Right lobe of liver (tissue), 4 donors: ENCODE measurements at regions not wholly inside any gene's neighbourhood (a gene's known extent, or its start where the extent isn't known, plus 50 kb on each side); places are given as distances from the start of the nearest gene placed in this dataset.

ENCODE experiments used
- CTCF ChIP-seq, 4 donors: fragments of 200-600 bp in 3 of 4; fragments of 450-650 bp in 1 of 4; IDR thresholded peaks; one replicate each; pipeline versions ENCODE4 v1.5.1 to v1.8.0; 2016 to 2022; ENCODE audit warnings: antibody characterized with exemption in 4 of 4, mild to moderate bottlenecking in 2 of 4
- POLR2A ChIP-seq: fragments of 450-650 bp; IDR thresholded peaks from one replicate; pipeline ENCODE4 v1.6.1; 2017; ENCODE audit warnings: antibody characterized with exemption, mild to moderate bottlenecking
- donor health status: DM: no; HTN: no; CAD: no.
- donor health status: DM: no; HTN: no; CAD: no.
- donor health status: DM: no; HTN: yes; CAD: no.

DNA sequence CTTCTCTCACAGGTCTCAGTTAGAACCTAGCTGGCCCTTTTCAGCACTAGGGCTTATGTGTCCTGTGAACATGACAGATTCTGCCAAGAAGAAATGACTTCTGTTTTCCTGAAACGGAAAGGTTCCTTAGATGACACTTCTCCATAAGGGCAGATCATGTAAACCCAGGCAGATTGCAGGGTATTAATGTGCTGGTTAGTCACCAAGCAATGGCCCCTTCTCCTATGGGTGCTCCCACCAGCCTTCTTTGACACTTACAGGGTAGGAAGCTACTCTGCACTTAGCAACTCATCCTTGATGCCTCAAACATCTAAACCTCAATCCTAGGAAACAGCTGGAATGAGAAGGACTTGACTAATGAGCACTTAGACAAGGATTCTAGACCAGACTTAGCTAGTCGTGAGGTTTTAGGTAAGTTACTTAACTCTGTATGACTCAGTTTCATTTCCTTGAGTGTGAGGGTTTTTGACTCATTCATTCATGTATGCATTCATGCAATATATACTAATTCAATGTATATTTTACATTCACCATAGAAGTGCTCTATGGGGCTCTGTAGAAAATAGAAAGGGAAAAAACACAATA lies 74.1 kb upstream of the PLXNA2 start:
- TF ChIP-seq CTCF (IDR thresholded peaks at IDR 0.05) (no peak), POLR2A (no peak)
